ENCODE measurements at regions not wholly inside any gene's neighbourhood (a gene's known extent, or its start where the extent isn't known, plus 50 kb on each side); places are given as distances from the start of the nearest gene placed in this dataset.

DNA sequence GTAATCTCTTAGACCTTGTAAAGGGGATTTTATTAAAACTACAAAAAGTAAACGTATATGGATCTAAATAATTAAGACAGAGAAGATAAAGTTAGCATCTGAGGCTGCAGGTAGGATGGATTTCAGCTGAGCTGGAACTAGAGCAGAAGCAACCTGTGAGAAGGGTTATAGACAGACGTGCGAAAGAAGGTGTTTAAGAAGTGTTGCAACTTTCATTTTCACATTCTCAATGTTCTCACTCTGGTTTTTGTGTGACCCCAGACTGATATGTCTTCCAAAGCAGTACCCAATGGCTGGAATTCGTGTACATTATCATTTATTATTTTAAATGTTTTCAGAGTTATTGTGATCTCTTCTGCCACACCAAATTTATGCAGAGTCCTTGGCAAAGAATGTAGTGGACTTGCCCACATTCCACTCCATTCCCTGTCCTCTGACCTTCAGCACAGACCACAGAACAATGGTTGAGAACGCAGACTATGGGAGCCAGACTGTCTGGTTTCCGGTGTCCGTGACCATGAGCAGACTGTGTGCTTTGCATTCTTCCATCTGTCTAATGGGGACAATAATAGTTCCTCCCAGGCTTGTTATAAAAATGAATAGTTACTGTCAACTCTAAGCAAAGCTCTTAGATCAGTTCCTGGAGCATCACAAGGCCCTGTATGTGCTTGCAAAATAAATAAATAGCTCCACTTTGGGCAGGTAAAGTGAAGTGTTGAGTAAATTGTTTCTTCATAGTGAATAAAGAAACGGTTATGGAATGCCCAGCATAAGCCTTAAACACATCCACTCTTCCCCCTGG, 140.6 kb upstream of the SAMSN1 start:
- H3F3A ChIP-seq (ENCODE audit: control insufficient read depth, insufficient read depth), result peaks cover 11% of the 10 kb centered on the region
- H3K79me2 ChIP-seq (ENCODE audit: control insufficient read depth, low read length), result no peaks in the 10 kb centered on the region
- peak overlapping the region; percentile 58 for H3K4me2 ChIP-seq (ENCODE audit: low read length)
- no peaks in the 10 kb centered on the region for H3K36me3 ChIP-seq (ENCODE audit: control insufficient read depth, low read length)
- H3K27ac ChIP-seq (ENCODE audit: low read depth, low read length), result peak overlapping the region; percentile 66
- H3K9me3 ChIP-seq (ENCODE audit: control insufficient read depth, insufficient read depth, low read length), result no peaks in the 10 kb centered on the region
- H3K27me3 ChIP-seq (ENCODE audit: control insufficient read depth, low read length), result no peaks in the 10 kb centered on the region
- no peaks in the 10 kb centered on the region for H4K20me1 ChIP-seq (ENCODE audit: control insufficient read depth, insufficient read depth, low read depth, low read length)
- peaks cover 62% of the 10 kb centered on the region for H3K4me1 ChIP-seq (ENCODE audit: control insufficient read depth, low read length)
- no peaks in the 10 kb centered on the region for H3K9me2 ChIP-seq (replicated peaks; ENCODE audit: control insufficient read depth, low read length)
- TF ChIP-seq, protein P1, sequence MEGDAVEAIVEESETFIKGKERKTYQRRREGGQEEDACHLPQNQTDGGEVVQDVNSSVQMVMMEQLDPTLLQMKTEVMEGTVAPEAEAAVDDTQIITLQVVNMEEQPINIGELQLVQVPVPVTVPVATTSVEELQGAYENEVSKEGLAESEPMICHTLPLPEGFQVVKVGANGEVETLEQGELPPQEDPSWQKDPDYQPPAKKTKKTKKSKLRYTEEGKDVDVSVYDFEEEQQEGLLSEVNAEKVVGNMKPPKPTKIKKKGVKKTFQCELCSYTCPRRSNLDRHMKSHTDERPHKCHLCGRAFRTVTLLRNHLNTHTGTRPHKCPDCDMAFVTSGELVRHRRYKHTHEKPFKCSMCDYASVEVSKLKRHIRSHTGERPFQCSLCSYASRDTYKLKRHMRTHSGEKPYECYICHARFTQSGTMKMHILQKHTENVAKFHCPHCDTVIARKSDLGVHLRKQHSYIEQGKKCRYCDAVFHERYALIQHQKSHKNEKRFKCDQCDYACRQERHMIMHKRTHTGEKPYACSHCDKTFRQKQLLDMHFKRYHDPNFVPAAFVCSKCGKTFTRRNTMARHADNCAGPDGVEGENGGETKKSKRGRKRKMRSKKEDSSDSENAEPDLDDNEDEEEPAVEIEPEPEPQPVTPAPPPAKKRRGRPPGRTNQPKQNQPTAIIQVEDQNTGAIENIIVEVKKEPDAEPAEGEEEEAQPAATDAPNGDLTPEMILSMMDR (IDR thresholded peaks at IDR 0.05; ENCODE audit: low read depth, low read length, poor library complexity, severe bottlenecking), result no peak
- TF ChIP-seq EZH2phosphoT487 (IDR thresholded peaks at IDR 0.05; ENCODE audit: borderline replicate concordance, low read length), result no peak
- peak overlapping the region; percentile 39 for H3K4me3 ChIP-seq (ENCODE audit: low read length)

DNA sequence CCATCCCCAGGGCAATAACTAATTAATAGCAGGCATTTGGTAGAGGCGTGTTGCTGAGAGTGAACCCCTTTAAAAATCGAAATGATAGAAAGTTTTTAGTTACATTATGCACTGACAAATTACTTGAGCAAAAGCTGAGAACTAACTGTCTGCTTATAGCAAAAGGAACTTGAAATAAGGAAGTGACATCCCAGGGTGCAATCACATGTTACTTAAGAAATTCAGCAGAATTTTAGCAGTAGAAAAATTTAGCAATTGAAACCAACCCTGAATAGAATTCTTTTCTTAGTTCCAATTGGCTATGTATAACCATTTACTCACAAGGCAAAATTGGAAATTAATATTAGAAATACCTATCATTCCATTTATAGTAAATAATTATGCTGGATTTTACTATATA, 139.5 kb upstream of the SAMSN1 start:
- Histone ChIP-seq H3K4me3 (ENCODE audit: low read length) (peak overlapping the region; percentile 39), H3K4me2 (ENCODE audit: low read length) (peak overlapping the region; percentile 58), H4K20me1 (ENCODE audit: control insufficient read depth, insufficient read depth, low read depth, low read length) (no peaks in the 10 kb centered on the region), H3K79me2 (ENCODE audit: control insufficient read depth, low read length) (no peaks in the 10 kb centered on the region), H3K27me3 (ENCODE audit: control insufficient read depth, low read length) (no peaks in the 10 kb centered on the region), H3K27ac (ENCODE audit: low read depth, low read length) (peak overlapping the region; percentile 66), H3K36me3 (ENCODE audit: control insufficient read depth, low read length) (no peaks in the 10 kb centered on the region), H3F3A (ENCODE audit: control insufficient read depth, insufficient read depth) (peaks cover 11% of the 10 kb centered on the region), H3K9me3 (ENCODE audit: control insufficient read depth, insufficient read depth, low read length) (no peaks in the 10 kb centered on the region), H3K9me2 (replicated peaks; ENCODE audit: control insufficient read depth, low read length) (no peaks in the 10 kb centered on the region), H3K4me1 (ENCODE audit: control insufficient read depth, low read length) (peaks cover 56% of the 10 kb centered on the region)
- TF ChIP-seq, protein P1 (IDR thresholded peaks at IDR 0.05; ENCODE audit: low read depth, low read length, poor library complexity, severe bottlenecking), result no peak
- no peak for TF ChIP-seq EZH2phosphoT487 (IDR thresholded peaks at IDR 0.05; ENCODE audit: borderline replicate concordance, low read length)

DNA sequence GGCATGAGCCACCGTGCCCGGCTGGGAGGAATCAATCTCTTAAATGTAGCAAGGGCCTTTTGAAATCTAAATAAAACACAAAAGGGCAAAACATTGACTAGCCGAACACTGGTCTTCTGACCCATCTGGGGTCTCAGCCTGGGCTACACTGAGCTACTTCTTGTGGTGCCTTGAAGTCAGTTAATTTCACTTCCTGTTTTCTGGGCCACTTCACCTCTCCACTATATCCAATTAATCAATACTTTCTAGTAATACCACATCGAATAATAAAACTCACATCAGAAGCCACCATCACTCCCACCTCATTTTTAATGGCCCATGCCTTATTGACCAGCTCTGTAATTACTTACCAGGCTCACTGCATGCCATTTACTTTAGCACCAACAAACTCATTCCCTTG, 138.0 kb upstream of the SAMSN1 start:
- Histone ChIP-seq H3K36me3 (ENCODE audit: control insufficient read depth, low read length) (no peaks in the 10 kb centered on the region), H3K79me2 (ENCODE audit: control insufficient read depth, low read length) (no peaks in the 10 kb centered on the region), H3F3A (ENCODE audit: control insufficient read depth, insufficient read depth) (peaks cover 11% of the 10 kb centered on the region), H3K27me3 (ENCODE audit: control insufficient read depth, low read length) (no peaks in the 10 kb centered on the region), H3K4me2 (ENCODE audit: low read length) (peak overlapping the region; percentile 58), H3K9me2 (replicated peaks; ENCODE audit: control insufficient read depth, low read length) (no peaks in the 10 kb centered on the region), H3K4me1 (ENCODE audit: control insufficient read depth, low read length) (peaks cover 64% of the 10 kb centered on the region), H3K9me3 (ENCODE audit: control insufficient read depth, insufficient read depth, low read length) (no peaks in the 10 kb centered on the region), H4K20me1 (ENCODE audit: control insufficient read depth, insufficient read depth, low read depth, low read length) (no peaks in the 10 kb centered on the region), H3K4me3 (ENCODE audit: low read length) (peak overlapping the region; percentile 24), H3K27ac (ENCODE audit: low read depth, low read length) (no peak overlapping the region)
- TF ChIP-seq, protein P1 (IDR thresholded peaks at IDR 0.05; ENCODE audit: low read depth, low read length, poor library complexity, severe bottlenecking), result no peak
- TF ChIP-seq EZH2phosphoT487 (IDR thresholded peaks at IDR 0.05; ENCODE audit: borderline replicate concordance, low read length), result no peak
